ENCODE measurements at regions not wholly inside any gene's neighbourhood (a gene's known extent, or its start where the extent isn't known, plus 50 kb on each side); places are given as distances from the start of the nearest gene placed in this dataset.
"Not testable (repeated sequence)": the region's sequence is repeated elsewhere in the genome, so short reads cannot be mapped to it uniquely, and the experiment has no call there.

- DNase-seq (ENCODE audit: low read depth) = no peak
Measured at GRCh38 chr2:118387509-118387908, 299.2 kb downstream of the INSIG2 start.

GRCh38 chr2:118386641-118387302, 298.5 kb downstream of the INSIG2 start:
- DNase-seq (ENCODE audit: low read depth) = no peak

- DNase-seq (ENCODE audit: low read depth) = no peak
Measured at GRCh38 chr2:118380915-118381653, 292.8 kb downstream of the INSIG2 start.

GRCh38 chr2:118375907-118376485, 287.7 kb downstream of the INSIG2 start:
- no peak for DNase-seq (ENCODE audit: low read depth)

GRCh38 chr2:118374974-118375755, 286.9 kb downstream of the INSIG2 start:
- DNase-seq (ENCODE audit: low read depth) = no peak

GRCh38 chr2:118372886-118373830, 284.9 kb downstream of the INSIG2 start:
- DNase-seq (ENCODE audit: low read depth) = no peak

GRCh38 chr2:118371515-118371914, 283.2 kb downstream of the INSIG2 start:
- no peak for DNase-seq (ENCODE audit: low read depth)

- DNase-seq (ENCODE audit: low read depth) = not testable (repeated sequence)
Measured at GRCh38 chr2:118369521-118369920, 281.2 kb downstream of the INSIG2 start.

- no peak for DNase-seq (ENCODE audit: low read depth)
Measured at GRCh38 chr2:118363604-118364003, 275.3 kb downstream of the INSIG2 start.

- DNase-seq (ENCODE audit: low read depth) = no peak
Measured at GRCh38 chr2:118356051-118356450, 267.8 kb downstream of the INSIG2 start.

GRCh38 chr2:118351796-118352195, 263.5 kb downstream of the INSIG2 start:
- no peak for DNase-seq (ENCODE audit: low read depth)

GRCh38 chr2:118350621-118351020, 262.4 kb downstream of the INSIG2 start:
- no peak for DNase-seq (ENCODE audit: low read depth)

GRCh38 chr2:118349365-118349764, 261.1 kb downstream of the INSIG2 start:
- DNase-seq (ENCODE audit: low read depth) = no peak

GRCh38 chr2:118348380-118349034, 260.2 kb downstream of the INSIG2 start:
- no peak for DNase-seq (ENCODE audit: low read depth)

GRCh38 chr2:118345465-118345864, 257.2 kb downstream of the INSIG2 start:
- DNase-seq (ENCODE audit: low read depth) = no peak

- no peak for DNase-seq (ENCODE audit: low read depth)
Measured at GRCh38 chr2:118340103-118340502, 251.8 kb downstream of the INSIG2 start.

- DNase-seq (ENCODE audit: low read depth) = no peak
Measured at GRCh38 chr2:118339386-118339785, 251.1 kb downstream of the INSIG2 start.

- no peak for DNase-seq (ENCODE audit: low read depth)
Measured at GRCh38 chr2:118333664-118334063, 245.4 kb downstream of the INSIG2 start.

- DNase-seq (ENCODE audit: low read depth) = no peak
Measured at GRCh38 chr2:118325321-118325955, 237.2 kb downstream of the INSIG2 start.

- DNase-seq (ENCODE audit: low read depth) = no peak
Measured at GRCh38 chr2:118322406-118322805, 234.1 kb downstream of the INSIG2 start.
